AG10803 (cell line): ENCODE measurements at regions not wholly inside any gene's neighbourhood (a gene's known extent, or its start where the extent isn't known, plus 50 kb on each side); places are given as distances from the start of the nearest gene placed in this dataset.
"Not testable (repeated sequence)": the region's sequence is repeated elsewhere in the genome, so short reads cannot be mapped to it uniquely, and the experiment has no call there.

Experiments used
- DNase-seq: peaks from one replicate; pipeline ENCODE4 v3.0.0; 2010; ENCODE audit warnings: low read depth
- H3K4me3 ChIP-seq: 2 replicates; pipeline ENCODE4 v1.5.1; 2011; ENCODE audit warnings: mild to moderate bottlenecking, low read length, control low read depth
- CTCF ChIP-seq: conservative IDR thresholded peaks from 2 replicates; pipeline ENCODE4 v1.5.1; 2011; ENCODE audit warnings: mild to moderate bottlenecking, low read length, control low read depth, inconsistent platforms

GRCh38 chr10:94251098-94251497 lies 111.6 kb downstream of the NOC3L start:
- DNase-seq: peak; percentile 3
- H3K4me3 ChIP-seq: no peak overlapping the region
- TF ChIP-seq CTCF: no peak

DNA sequence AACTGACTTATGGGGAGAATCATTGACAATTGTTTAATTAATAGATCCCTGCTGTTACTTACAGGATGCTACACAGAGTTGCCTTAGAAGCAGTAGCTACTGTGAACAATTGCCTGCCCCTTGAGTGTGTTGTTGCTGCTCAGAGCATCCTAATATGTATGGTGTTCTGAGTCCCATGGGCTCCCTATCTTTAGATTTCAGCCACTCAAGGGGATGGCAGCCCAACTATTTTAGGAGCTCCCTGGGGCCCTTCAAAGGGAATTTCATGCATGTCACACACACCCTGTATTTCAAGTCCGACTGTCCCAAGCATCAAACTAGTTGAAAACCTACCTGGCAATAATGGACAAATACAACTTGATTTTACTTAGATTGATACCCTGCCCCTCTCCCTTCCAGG lies 111.2 kb downstream of the NOC3L start:
- no peak for DNase-seq
- H3K4me3 ChIP-seq: no peak overlapping the region
- no peak for TF ChIP-seq CTCF

DNA sequence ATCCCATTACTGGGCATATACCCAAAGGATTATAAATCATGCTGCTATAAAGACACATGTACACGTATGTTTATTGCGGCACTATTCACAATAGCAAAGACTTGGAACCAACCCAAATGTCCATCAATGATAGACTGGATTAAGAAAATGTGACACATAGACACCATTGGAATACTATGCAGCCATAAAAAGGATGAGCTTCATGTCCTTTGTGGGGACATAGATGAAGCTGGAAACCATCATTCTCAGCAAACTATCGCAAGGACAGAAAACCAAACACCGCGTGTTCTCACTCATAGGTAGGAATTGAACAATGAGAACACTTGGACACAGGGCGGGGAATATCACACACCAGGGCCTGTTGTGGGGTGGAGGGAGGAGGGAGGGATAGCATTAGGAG lies 105.3 kb downstream of the NOC3L start:
- not testable (repeated sequence) for H3K4me3 ChIP-seq, DNase-seq

DNA sequence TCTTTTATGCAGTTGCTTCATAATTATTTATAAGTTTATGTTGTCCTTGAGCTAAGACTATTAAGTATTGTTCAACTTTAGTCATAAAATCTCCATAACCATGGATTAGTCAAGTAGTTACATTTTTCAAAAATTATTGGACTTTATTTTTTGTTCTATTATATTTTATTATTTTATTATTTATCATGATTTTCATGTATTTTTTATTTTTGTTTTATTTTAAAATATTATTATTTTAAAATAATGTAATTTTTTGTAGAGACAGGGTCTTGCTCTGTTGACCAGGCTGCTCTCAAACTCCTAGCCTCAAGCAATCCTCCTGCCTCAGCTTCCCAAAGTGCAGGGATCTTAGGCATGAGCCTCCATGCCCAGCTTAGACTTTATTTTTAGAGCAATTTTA lies 102.3 kb downstream of the NOC3L start:
- TF ChIP-seq CTCF: no peak
- no peak overlapping the region for H3K4me3 ChIP-seq
- no peak for DNase-seq

GRCh38 chr10:94264085-94264484 lies 98.7 kb downstream of the NOC3L start:
- H3K4me3 ChIP-seq: no peak overlapping the region
- no peak for DNase-seq
- TF ChIP-seq CTCF: no peak

- H3K4me3 ChIP-seq: no peak overlapping the region
- TF ChIP-seq CTCF: no peak
- DNase-seq: no peak
Observed at GRCh38 chr10:94266091-94266490, 96.6 kb downstream of the NOC3L start.

DNA sequence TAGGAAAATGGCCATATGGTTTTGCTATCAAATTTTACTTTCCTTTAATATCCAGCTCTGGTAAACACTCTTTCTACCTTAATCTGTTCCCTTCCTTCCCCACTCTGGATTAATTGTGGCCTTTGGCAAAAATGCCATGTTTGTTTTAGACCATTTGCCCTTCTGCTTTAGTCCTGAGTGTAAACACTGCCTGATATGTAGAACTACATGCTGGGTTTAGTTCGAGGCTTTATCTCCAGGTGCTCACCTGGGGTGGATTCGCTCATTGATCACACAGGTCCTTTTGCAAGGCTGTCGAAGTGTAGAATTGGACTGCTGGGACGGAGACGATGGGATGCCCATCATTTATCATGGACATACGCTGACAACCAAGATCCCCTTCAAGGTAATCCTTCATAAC lies 94.1 kb downstream of the NOC3L start:
- no peak for TF ChIP-seq CTCF
- no peak for DNase-seq
- no peak overlapping the region for H3K4me3 ChIP-seq

DNA sequence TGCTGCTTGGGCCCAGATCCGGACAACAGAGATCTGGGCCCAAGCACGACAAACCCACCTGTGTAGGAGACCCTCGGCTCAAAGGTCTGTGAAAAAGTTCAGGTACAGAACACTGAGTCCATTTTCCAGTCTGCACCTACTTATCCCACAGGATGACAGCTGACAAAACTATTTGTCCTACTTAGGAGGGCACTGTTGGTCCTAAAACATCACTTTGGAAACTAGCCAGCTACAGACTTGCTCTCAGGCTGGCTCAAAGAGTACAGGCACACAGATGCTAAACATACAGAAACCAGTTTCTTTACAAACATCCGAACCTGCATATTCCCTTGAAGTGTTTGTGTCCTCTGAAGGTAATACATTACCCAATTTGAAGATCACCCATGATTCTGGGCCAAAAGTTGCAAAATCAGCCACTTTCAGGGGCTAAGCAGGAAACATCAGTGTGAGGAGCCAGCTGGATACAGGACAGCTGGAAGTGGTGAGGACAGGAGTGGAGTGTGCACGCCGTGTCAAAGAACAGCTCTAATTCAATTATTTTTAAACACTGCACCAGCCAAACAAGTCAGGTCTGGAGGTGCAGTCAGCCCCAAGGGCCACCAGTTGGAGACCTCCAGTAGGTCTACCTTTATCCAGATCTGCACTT lies 88.5 kb downstream of the NOC3L start:
- peak; percentile 64 for DNase-seq
- TF ChIP-seq CTCF: no peak
- H3K4me3 ChIP-seq: no peak overlapping the region
